ENCODE measurements at regions not wholly inside any gene's neighbourhood (a gene's known extent, or its start where the extent isn't known, plus 50 kb on each side); places are given as distances from the start of the nearest gene placed in this dataset.

- TF ChIP-seq CTCF (IDR thresholded peaks at IDR 0.05) (no peak), POLR2A (IDR thresholded peaks at IDR 0.05) (no peak)
Measured at GRCh38 chr16:60031740-60032139, 1297.6 kb upstream of the GOT2 start.

All from prostate gland (tissue), 2 donors.